RWPE1 (cell line): ENCODE measurements at regions not wholly inside any gene's neighbourhood (a gene's known extent, or its start where the extent isn't known, plus 50 kb on each side); places are given as distances from the start of the nearest gene placed in this dataset.

Experiments used
- CTCF ChIA-PET: fragments of 350-600 bp; sonication (Branson Sonifier 250); formaldehyde crosslinking; extraction: SDS; loops from one replicate; lab custom pipeline; 2021; lab: Yijun Ruan, JAX
- POLR2A ChIA-PET: fragments of 400-600 bp; formaldehyde crosslinking; extraction: SDS; loops from one replicate; lab custom pipeline; 2020; ENCODE audit warnings: antibody characterized with exemption; ENCODE audit not compliant: low non-redundant PET; lab: Yijun Ruan, JAX
- DNase-seq: peaks from one replicate; pipeline ENCODE4 v3.0.0; 2012; ENCODE audit warnings: low spot score
- H3K27ac ChIP-seq: fragments of 450-650 bp; 2 replicates; pipeline ENCODE4 v1.5.1; 2017
- TF ChIP-seq, protein P1 (sequence below): fragments of 450-650 bp; conservative IDR thresholded peaks from 2 replicates; pipeline ENCODE4 v1.5.1; 2017; ENCODE audit warnings: low read depth, mild to moderate bottlenecking

DNA sequence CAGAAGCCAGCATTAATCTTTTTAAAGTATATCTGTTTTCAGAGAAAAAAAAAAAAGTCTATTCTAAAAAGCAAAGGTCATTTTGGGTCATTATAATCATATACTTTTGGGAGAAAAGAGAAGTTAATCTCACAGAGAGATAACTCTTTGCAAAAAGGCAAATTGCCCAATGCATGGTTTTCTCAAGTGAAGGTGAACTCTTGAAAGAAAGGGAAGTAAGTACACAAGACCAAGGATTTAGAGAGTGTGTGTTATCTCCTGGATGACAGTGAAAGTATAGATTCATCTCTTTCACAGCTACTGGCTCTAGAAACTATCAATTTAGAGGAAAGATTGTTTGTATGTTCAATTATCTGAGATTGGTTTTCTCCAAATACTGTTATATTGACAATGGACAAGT, 151.4 kb downstream of the CD8B2 start:
- TF ChIP-seq, protein P1, sequence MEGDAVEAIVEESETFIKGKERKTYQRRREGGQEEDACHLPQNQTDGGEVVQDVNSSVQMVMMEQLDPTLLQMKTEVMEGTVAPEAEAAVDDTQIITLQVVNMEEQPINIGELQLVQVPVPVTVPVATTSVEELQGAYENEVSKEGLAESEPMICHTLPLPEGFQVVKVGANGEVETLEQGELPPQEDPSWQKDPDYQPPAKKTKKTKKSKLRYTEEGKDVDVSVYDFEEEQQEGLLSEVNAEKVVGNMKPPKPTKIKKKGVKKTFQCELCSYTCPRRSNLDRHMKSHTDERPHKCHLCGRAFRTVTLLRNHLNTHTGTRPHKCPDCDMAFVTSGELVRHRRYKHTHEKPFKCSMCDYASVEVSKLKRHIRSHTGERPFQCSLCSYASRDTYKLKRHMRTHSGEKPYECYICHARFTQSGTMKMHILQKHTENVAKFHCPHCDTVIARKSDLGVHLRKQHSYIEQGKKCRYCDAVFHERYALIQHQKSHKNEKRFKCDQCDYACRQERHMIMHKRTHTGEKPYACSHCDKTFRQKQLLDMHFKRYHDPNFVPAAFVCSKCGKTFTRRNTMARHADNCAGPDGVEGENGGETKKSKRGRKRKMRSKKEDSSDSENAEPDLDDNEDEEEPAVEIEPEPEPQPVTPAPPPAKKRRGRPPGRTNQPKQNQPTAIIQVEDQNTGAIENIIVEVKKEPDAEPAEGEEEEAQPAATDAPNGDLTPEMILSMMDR: no peak
- no peak overlapping the region for H3K27ac ChIP-seq
- ChIA-PET POLR2A (no interaction called here), CTCF (interaction anchor here (0.6 to 0.8 kb wide), 5 partner anchors 9 to 1657 kb away, joined by 3 to 5 read pairs (median 3); no protein-coding TSS in a partner anchor)
- DNase-seq: no peak

DNA sequence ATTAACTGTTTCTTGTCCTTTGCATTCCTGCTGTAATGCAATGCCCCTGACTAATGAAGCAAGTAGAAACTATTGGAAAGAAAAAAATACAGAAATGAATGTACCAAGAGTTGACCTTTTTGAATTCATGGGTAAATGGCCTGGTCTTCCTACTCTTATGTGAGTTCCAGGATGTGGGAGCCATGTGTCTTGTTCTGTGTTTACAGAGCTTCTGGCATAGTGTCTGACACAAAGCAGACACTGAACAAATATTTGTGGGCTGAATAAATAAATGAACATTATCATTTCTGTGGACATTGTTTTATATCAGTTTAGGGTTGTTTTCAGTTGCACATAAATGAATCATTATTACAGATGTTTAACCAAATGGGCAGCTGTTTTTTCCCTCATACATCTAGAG, 155.5 kb downstream of the CD8B2 start:
- ChIA-PET POLR2A (no interaction called here), CTCF (interaction anchor here (0.7 kb wide), 1 partner anchor 8 kb away, joined by 3 read pairs; no protein-coding TSS in a partner anchor)
- no peak overlapping the region for H3K27ac ChIP-seq
- DNase-seq: no peak
- TF ChIP-seq, protein P1: no peak

DNA sequence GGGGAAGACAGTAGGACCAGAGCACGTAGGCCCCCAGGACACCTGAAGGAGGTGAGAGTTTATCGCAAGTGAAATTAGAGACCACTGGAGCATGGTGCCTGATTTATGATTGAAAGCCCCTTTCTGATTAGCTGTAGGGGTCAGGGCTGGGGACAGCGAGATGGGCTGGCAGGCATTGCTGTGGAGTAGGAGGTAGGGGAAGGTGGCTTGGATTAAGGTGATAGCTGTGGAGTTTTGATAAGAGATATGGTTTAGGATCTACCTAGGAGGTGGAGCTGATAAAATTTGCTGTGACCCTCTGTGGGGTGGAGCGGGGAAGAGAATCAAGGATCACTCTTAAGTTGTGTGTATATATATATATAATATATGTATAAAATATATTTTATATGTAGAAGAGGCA, 157.5 kb downstream of the CD8B2 start:
- TF ChIP-seq, protein P1: no peak
- no peak for DNase-seq
- ChIA-PET CTCF (interaction anchor here (0.6 kb wide), 1 partner anchor 10 kb away, joined by 4 read pairs; no protein-coding TSS in a partner anchor), POLR2A (no interaction called here)
- no peak overlapping the region for H3K27ac ChIP-seq

- CTCF ChIA-PET: no interaction called here
- no peak overlapping the region for H3K27ac ChIP-seq
- TF ChIP-seq, protein P1: no peak
- POLR2A ChIA-PET: no interaction called here
- no peak for DNase-seq
Observed at GRCh38 chr2:106646605-106647004, 159.4 kb downstream of the CD8B2 start.

DNA sequence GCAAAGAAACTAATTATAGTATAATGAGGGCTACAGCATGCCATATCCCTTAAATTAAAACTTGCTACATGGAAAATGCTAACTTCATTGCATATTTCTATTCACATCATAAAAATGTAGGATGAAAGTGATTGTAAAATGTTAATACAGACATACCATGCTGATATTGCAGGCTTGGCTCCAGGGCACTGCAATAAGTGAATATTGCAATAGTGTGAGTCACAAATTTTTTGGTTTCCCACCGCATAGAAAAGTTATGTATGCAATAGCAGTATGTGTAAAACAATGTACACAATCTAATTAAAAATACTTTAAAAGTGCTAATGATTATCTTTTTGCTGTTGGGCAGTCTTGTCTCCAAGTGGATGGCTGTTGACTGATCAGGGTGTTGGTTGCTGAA, 162.1 kb downstream of the CD8B2 start:
- H3K27ac ChIP-seq: no peak overlapping the region
- TF ChIP-seq, protein P1: no peak
- no peak for DNase-seq
- ChIA-PET CTCF (no interaction called here), POLR2A (no interaction called here)

DNA sequence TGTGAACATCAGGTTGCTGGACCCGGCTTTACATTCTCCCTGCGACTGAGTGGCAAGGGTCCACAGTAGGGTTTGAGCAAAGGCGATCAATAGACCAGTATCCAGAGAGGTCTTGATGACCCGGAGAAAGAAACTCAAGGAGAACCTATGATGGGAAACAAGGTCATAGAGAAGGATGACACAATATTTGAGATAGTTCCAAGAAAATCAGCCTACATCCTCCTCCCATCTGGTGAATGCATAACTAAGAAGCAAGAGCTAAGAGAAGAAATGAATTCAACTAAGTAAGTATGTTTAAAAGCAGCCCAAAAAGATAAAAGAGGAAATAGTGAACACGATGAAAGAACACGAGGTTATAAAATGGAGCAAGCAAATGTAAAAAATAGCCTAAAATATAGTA, 166.3 kb downstream of the CD8B2 start:
- H3K27ac ChIP-seq: no peak overlapping the region
- TF ChIP-seq, protein P1: no peak
- POLR2A ChIA-PET: no interaction called here
- CTCF ChIA-PET: interaction anchor here (0.7 kb wide), 1 partner anchor 10 kb away, joined by 5 read pairs; no protein-coding TSS in a partner anchor
- DNase-seq: no peak
